ENCODE measurements at regions not wholly inside any gene's neighbourhood (a gene's known extent, or its start where the extent isn't known, plus 50 kb on each side); places are given as distances from the start of the nearest gene placed in this dataset.
"Not testable (repeated sequence)": the region's sequence is repeated elsewhere in the genome, so short reads cannot be mapped to it uniquely, and the experiment has no call there.

DNA sequence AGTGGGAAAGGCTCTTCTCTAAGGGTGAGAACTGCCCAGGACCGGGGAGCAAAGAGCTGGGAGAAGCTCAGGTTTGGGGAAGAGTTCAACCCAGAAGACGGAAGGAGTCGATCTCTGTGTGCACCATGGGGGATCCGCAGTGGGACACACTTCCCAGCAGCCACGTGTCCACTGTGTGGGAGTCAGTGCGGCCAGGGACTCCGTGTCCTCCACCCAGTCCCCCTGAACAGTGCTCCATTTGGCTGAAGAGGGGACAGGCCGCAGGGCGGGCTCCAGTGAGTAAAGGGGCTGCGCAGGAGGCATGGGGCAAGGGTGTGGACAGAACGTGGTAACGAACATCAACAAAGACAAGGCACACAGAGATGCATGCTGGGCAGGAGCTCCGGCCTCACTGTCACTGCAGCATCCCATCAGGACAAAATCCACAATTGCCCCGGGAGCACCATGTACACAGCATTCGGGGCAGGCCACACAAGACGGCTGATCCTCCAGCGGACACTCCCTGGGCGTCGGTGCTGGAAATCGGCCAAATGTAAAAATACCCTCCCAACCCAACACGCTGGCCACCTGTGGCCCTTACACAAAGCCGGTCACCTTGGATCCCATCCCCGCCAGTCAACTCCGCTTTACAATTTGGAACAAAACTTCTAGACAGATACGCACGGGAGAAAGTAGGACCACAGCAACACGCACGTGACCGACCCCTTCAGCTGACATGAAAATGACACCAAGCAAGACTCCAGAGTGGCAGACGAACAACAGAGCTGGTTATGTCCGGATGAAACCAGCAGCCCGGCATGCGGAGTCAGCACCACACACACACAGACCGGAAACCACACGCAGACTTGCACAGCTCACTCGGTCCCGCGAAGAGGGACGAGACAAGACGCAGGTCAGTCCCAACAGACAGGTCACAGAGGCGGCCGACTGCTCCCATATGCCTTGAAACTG is 366.8 kb downstream of the SHANK2 start:
- DNase-seq = no peak

DNA sequence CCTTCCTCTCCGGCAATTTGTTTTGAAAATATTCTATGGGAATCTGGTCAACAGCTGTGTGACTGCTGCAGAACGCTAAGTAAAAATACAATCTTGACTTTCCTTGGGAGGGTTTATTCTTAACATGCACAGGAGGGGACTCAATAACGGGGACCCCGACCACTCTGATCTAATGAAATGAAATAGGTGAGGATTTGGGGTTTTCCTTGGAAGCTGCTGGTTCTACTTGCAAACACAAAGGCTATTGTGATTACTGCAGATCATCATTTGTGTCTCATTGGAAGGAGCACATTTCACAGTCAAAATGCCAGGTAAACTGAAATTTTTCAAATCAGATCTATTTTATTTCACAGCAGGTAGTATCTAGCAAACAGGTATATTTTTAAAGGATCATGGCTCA is 366.1 kb downstream of the SHANK2 start:
- DNase-seq = no peak

GRCh38 chr11:70886676-70887541 is 365.5 kb downstream of the SHANK2 start:
- no peak for DNase-seq

- no peak for DNase-seq
Observed at GRCh38 chr11:70887542-70887827, 364.9 kb downstream of the SHANK2 start.

DNA sequence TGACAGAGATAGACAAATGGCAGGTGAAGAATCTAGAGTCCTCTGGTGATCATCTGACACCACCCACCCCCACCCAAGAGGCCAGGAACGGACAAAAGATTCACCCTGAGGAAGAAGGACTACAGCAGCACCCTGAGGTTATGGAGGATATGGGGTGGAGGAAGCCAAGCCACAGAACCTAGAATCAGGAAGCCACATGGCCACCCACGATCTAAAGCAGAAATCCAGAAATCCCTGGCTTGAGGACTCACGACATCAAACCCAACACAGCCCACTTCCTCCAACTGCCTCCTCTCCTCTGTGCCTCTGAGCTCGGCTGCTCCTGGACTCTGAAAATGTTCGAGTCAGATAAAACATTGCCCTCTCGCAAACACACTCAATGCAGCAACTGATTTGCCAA is 364.3 kb downstream of the SHANK2 start:
- DNase-seq = no peak

DNA sequence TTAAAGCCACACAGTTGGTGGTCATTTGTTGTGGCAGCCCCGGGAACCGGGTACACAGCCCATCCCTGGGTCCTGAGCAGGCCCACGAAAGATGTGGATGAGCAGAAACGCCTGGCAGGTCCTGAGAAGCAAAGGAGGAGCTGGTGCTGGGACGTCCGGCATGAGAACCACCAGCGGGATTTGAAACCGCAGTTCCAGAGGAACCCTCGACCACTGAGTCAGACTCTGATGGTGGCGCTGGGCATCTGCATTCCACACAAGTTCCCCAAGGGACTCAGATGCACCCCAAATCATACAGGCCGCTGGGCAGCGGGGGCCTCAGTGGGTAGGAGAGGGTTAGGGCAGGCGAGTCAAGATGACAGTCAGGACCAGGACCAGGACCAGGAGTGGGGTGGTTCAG is 363.0 kb downstream of the SHANK2 start:
- DNase-seq = no peak

DNA sequence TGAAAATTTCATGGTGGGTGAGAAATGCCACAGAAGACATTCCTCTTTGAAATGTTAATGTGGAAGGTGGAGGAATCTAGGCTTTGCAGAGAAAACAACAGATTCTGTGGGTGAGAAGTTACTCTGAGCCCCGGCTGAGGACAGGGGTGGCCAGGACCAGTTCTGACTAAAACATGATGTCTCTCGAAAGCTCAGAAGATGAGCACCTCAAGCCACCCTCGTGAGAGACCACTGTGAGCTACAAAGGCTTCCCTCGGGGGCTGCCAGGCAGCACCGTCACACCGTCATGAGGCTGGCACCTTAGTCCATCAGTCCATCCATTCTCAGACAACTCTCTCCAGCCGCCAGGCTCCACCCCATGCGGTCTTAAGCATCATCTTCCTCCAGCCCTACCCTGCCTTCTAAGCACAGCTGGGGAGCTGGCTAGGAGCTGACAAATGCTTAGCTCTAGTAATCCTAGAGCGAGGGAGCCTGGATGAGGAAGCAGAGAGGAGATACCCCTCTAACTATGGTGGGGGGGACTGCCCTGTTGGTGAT is 360.5 kb downstream of the SHANK2 start:
- DNase-seq = no peak

DNA sequence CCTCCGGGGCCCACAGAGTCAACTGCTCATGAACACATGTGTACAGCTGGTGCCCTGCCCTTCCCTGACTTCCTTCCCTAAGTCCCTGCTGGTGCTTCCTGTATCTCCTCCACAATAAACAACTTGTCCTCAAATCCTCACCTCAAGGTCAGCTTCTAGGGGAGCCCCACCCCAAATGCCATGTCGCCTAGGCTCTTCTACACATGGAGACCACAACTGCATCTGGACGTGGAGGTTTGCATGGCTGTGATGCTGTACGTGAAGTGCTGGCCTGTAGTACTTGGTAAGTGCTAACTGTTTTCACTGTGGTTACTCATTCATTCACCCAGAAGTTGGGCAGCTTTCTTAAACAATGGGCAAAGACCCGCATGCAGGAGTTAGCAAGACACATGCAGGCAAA is 359.5 kb downstream of the SHANK2 start:
- DNase-seq = no peak

DNA sequence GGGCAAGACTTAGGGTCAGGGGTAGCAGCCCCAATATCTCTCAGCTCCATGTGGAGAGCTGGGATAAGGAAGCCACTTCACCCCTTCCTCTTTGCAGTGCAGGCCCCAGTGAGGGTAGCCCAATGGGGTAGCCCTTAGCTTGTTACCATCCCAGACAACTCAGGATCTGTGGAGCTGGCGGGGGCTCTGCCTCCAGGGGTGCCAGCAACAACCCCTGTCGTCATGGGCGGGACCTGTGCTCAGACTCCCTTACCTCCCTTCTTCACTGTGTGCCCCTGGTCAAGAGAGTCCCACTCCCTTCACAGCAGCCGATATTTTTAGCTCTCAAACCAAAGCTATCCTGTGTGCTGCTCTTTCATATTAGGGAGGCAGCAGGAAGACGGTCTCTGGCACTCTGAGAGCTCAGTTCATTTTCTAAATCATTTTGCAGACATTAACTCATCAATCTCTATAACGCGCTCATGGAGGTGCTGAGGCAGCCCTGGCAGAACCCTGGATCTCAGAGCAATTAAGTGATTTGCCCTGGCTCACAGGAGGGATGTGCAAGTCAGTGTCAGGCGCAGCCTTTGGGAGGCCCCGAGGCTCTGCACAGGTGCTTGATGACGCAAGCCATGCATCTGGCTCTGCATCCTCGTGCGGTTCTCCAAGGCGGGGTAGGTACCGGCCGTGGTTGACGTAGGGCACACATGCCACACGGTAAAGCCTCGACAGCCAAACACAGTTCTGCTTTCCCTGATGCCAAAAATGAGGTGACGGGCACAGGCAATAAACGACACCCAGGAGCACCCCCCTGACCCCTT is 357.6 kb downstream of the SHANK2 start:
- DNase-seq = no peak

DNA sequence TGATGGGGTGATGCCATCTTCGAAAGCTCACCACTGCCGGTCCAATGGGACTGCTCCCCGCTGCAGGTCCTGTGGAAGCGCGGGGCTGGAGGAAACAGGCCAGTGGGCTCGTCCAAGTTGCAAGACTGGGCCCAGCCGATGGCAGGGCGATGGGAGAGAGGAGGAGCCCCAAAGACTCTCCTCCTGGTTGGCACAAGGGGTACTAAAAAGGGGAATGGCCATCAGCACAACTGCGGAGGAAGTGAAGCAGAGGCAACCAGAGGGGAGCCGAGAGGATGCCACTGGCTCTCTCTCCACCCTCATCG is 357.1 kb downstream of the SHANK2 start:
- DNase-seq = no peak

DNA sequence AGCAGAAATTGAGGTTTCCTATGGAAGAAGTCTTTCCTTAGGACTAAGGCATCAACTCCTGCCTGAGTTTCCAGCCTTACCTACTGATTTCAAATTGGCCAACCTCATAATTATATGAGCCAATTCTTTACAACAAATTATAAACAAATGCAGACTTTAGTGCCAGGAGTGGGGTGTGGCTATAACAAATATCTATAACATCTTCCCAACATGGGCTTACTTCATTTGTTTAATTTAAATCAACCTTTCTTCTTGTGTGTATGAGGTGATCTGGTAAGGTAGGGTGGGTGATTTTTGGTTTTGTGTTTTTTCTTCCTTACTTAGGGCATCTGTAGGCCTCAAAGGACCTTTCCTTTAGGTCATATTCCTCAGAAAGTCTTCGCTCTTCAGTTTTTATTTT is 354.9 kb downstream of the SHANK2 start:
- DNase-seq = no peak

DNA sequence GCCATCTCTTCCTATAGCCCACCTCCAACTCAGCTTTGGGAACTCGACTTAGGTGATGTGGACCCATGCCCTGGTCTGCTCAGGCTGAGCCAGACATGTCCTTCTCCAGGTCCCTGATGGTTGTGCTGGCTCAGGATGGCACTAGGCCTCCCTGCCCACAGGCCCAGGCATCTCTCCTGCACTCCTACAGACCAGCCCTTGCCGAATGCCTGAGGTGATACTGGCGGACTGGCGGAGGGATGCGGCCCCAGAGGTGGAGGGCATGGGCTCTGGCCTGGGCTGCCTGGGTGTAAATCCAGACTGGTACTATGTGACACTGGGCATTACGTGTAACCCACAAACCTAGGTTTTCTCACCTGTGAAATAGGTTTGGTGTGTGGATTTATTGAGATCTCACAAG is 352.8 kb downstream of the SHANK2 start:
- no peak for DNase-seq

DNA sequence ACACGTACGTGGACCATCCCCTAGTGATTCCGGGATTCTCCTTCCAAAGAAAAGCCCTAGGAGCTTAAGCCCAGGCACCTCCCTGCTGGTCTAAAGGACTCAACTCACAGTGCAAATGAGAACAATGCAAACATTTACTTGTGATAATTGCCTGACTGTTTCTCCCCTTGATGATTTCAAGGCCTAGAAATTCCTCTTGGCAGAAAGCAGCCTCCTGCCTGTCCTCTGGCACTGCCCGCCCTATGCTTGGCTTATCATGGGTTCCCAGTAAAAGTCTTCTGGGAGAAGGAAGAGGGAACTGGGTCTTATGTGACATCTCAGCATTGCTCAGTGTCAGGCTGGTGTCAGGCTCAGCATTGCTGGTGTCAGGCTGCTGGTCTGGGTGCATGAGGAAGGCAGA is 351.8 kb downstream of the SHANK2 start:
- no peak for DNase-seq

DNA sequence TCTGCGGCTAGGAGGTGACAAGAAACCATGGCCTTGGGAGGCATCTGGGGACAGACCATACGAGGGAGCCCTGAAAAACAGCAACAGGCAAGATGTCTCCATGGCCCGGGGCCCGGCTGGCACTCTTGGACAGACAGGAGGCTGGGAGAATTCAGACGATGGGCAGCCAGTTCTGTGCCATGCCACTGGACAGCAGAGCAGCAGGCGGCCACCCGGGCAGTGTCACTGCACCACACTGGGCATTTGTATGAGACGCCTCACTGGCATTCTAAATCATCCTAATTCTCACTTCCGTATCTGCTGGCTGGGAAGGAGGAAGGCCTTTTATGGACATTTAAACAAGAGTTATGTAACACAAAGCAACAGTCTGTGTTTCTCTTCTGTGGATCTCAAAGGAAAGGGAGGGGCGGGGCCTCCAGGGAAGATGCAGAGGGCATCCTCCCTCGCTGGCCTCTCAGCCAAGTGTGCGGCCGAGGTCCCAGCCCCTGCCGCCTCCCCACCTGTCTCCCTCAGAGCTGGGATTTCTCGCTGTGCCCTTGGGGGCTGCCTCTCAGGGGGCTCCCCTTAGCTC is 350.3 kb downstream of the SHANK2 start:
- DNase-seq = no peak

GRCh38 chr11:70903229-70903628 is 349.1 kb downstream of the SHANK2 start:
- DNase-seq = not testable (repeated sequence)

DNA sequence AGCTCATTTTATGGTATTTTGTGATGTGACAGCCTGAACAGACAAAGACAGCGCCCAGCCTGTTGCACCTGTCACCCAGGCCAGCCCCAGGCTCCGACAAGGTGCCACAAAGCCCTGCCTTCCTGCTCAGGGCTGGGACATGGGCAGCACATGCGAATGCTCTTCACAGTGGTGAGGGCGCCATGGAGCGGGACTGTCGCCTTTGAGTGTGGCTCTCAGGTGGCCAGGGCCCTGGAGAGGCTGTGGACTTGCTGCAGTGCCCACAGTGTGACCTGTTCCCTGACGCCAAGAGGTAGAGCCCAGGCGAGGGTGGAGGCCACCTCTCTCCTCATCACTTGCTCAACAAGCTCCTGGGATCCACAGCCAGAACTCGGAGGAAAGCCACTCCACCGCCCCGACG is 346.3 kb downstream of the SHANK2 start:
- no peak for DNase-seq

GRCh38 chr11:70908223-70908622 is 344.2 kb downstream of the SHANK2 start:
- no peak for DNase-seq

GRCh38 chr11:70910835-70911234 is 341.5 kb downstream of the SHANK2 start:
- no peak for DNase-seq

GRCh38 chr11:70912226-70912840 is 340.0 kb downstream of the SHANK2 start:
- no peak for DNase-seq

DNA sequence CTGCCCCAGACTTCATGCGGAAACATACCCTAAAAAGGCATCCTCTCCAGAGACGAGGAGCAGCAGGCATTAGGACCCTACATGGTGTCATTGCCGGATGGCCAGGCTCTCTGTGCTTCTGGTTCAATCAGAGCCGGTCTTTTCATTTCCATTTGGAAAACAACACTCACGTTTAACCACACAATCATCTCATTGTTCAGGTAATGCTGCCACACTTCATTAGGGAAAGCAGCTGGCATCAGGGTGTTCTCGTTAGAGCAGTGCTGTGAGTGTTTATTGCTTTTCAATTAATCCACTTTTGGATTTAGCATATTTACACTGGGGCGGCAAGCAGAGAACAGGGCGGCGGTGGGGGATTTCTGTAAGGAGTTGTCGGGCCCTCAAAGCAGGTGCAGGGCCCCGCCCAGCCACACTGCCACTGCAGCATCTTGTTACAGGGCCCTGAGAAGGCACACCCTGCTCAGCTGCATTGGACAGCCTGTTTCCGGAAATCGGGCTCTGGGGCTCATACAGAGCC is 338.6 kb downstream of the SHANK2 start:
- no peak for DNase-seq

- no peak for DNase-seq
Observed at GRCh38 chr11:70914496-70914895, 337.9 kb downstream of the SHANK2 start.
